ENCODE measurements at regions not wholly inside any gene's neighbourhood (a gene's known extent, or its start where the extent isn't known, plus 50 kb on each side); places are given as distances from the start of the nearest gene placed in this dataset.

DNA sequence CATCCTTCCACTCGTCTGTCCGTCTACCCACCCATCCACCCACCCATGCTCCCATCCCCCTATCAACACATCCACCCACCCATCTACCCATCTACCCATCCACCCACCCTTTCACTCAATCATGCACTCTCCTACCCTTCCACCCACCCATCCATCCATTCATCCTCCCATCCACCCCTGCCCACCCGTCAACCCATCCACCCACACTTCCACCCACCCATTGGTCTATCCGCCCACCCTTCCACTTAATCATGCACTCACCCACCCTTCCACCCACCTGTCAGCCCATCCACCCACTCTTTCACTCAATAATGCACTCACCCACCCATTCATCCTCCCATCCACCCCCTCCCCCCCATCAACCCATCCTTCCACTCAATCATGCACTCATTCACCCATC lies 250.0 kb upstream of the EEF2KMT start:
- no peak for TF ChIP-seq TCF12 (IDR thresholded peaks at IDR 0.05; ENCODE audit: low read depth)

DNA sequence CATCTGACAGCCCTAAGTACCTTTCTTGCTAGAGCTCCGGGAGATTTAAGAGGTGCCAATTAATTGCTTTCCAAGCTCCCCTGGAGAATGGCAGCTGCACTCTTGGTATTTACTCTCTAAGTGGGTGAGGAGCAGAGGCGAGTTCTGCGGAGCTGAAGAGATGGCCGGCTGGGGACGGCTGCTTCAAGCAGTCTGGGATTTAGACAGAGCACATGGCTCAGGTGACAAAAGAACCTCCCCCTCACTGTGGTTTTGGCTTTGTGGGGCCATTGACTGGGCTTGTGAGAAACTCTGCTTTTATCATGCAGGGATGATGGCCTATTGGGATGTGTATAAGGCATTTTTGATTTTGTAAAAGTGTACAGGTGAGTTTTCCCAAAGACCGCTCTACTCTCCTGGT lies 239.3 kb upstream of the EEF2KMT start:
- no peak for TF ChIP-seq YY1 (IDR thresholded peaks at IDR 0.05; ENCODE audit: low read depth)
- no peak for TF ChIP-seq TAF1 (IDR thresholded peaks at IDR 0.05; ENCODE audit: low read depth)
- no peak for TF ChIP-seq EGR1 (IDR thresholded peaks at IDR 0.05)
- TF ChIP-seq, protein P1, sequence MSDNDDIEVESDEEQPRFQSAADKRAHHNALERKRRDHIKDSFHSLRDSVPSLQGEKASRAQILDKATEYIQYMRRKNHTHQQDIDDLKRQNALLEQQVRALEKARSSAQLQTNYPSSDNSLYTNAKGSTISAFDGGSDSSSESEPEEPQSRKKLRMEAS (IDR thresholded peaks at IDR 0.05) = no peak
- TF ChIP-seq, protein P2, sequence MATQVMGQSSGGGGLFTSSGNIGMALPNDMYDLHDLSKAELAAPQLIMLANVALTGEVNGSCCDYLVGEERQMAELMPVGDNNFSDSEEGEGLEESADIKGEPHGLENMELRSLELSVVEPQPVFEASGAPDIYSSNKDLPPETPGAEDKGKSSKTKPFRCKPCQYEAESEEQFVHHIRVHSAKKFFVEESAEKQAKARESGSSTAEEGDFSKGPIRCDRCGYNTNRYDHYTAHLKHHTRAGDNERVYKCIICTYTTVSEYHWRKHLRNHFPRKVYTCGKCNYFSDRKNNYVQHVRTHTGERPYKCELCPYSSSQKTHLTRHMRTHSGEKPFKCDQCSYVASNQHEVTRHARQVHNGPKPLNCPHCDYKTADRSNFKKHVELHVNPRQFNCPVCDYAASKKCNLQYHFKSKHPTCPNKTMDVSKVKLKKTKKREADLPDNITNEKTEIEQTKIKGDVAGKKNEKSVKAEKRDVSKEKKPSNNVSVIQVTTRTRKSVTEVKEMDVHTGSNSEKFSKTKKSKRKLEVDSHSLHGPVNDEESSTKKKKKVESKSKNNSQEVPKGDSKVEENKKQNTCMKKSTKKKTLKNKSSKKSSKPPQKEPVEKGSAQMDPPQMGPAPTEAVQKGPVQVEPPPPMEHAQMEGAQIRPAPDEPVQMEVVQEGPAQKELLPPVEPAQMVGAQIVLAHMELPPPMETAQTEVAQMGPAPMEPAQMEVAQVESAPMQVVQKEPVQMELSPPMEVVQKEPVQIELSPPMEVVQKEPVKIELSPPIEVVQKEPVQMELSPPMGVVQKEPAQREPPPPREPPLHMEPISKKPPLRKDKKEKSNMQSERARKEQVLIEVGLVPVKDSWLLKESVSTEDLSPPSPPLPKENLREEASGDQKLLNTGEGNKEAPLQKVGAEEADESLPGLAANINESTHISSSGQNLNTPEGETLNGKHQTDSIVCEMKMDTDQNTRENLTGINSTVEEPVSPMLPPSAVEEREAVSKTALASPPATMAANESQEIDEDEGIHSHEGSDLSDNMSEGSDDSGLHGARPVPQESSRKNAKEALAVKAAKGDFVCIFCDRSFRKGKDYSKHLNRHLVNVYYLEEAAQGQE (IDR thresholded peaks at IDR 0.05; ENCODE audit: low read depth) = no peak
- TF ChIP-seq FOXM1 (IDR thresholded peaks at IDR 0.05; ENCODE audit: borderline replicate concordance, low read depth) = no peak
- no peak for TF ChIP-seq TEAD4 (IDR thresholded peaks at IDR 0.05)
- no peak for TF ChIP-seq EP300 (IDR thresholded peaks at IDR 0.05; ENCODE audit: borderline replicate concordance)
- TF ChIP-seq NFIC (IDR thresholded peaks at IDR 0.05) = no peak
- TF ChIP-seq CREB1 (IDR thresholded peaks at IDR 0.05; ENCODE audit: low read depth) = no peak
- no peak for TF ChIP-seq ZBTB7A (IDR thresholded peaks at IDR 0.05; ENCODE audit: low read depth)
- no peak for TF ChIP-seq RAD21 (IDR thresholded peaks at IDR 0.05; ENCODE audit: low read depth)
- TF ChIP-seq TCF12 (IDR thresholded peaks at IDR 0.05; ENCODE audit: low read depth) = no peak
- no peak for TF ChIP-seq CEBPB (IDR thresholded peaks at IDR 0.05)
- TF ChIP-seq, protein P3, sequence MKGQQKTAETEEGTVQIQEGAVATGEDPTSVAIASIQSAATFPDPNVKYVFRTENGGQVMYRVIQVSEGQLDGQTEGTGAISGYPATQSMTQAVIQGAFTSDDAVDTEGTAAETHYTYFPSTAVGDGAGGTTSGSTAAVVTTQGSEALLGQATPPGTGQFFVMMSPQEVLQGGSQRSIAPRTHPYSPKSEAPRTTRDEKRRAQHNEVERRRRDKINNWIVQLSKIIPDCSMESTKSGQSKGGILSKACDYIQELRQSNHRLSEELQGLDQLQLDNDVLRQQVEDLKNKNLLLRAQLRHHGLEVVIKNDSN (IDR thresholded peaks at IDR 0.05) = no peak

DNA sequence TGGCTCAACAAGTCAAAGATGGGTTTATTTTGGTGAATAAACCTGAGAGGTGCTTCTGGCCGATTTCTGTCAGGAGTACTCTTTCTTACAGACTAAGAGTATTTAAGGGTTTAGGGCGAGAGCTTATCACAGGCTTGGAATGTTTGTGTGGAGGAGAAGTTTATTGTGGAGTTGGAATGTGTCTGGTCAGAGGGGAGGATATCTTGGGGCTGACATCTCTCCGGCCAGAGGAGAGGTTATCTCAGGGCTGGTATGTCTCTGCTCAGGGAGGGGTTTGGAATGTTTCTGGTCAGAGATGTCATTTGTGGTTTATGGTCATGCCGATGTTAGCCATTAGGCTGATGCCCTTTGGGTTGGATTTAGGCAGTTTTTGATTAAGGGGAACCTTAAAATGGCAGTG lies 236.4 kb upstream of the EEF2KMT start:
- TF ChIP-seq TEAD4 (IDR thresholded peaks at IDR 0.05) = no peak
- no peak for TF ChIP-seq YY1 (IDR thresholded peaks at IDR 0.05; ENCODE audit: low read depth)

DNA sequence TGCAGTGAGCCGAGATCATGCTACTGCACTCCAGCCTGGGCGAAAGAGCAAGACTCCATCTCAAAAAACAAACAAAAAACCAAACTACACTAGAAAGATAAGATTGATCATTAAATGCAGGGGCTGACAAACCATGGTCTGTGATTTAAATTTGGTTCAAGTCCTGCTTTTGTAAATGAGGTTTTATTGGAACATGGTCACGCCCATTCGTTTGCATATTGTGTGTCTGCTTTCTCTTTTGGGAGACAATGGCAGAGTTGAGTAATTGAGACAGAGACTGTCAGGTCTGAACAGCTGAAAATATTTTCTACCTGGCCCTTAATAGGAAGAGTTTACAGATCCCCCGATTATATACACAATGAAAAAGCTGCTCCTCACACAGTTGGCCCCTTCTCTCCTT lies 235.5 kb upstream of the EEF2KMT start:
- no peak for TF ChIP-seq EGR1 (IDR thresholded peaks at IDR 0.05)
- no peak for TF ChIP-seq ZBTB7A (IDR thresholded peaks at IDR 0.05; ENCODE audit: low read depth)
- TF ChIP-seq TEAD4 (IDR thresholded peaks at IDR 0.05) = no peak
- TF ChIP-seq, protein P1 (IDR thresholded peaks at IDR 0.05) = no peak
- TF ChIP-seq CREB1 (IDR thresholded peaks at IDR 0.05; ENCODE audit: low read depth) = no peak
- TF ChIP-seq NFIC (IDR thresholded peaks at IDR 0.05) = no peak
- no peak for TF ChIP-seq YY1 (IDR thresholded peaks at IDR 0.05; ENCODE audit: low read depth)
- TF ChIP-seq CEBPB (IDR thresholded peaks at IDR 0.05) = no peak
- no peak for TF ChIP-seq EP300 (IDR thresholded peaks at IDR 0.05; ENCODE audit: borderline replicate concordance)
- TF ChIP-seq, protein P3 (IDR thresholded peaks at IDR 0.05) = no peak

DNA sequence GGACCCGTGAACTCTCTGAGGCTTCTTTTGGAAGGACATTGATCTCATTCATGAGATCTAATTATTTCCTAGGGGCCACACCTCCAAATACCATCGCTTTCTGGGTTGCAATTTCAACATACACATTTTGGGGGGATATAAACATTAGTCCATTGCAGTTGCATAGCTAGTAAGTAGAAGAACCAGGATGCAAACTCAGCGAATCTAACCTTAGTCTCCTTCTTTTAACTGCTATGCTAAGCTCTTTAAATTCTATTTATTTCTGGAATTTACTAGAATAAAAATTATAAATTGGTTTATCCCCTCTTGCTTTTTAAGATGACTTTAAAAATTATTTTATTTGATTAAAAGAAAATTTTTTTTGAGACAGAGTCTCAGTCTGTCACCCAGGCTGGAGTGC lies 232.5 kb upstream of the EEF2KMT start:
- no peak for TF ChIP-seq YY1 (IDR thresholded peaks at IDR 0.05; ENCODE audit: low read depth)
- TF ChIP-seq TAF1 (IDR thresholded peaks at IDR 0.05; ENCODE audit: low read depth) = no peak
- TF ChIP-seq, protein P1 (IDR thresholded peaks at IDR 0.05) = no peak
- TF ChIP-seq EP300 (IDR thresholded peaks at IDR 0.05; ENCODE audit: borderline replicate concordance) = no peak
- no peak for TF ChIP-seq RAD21 (IDR thresholded peaks at IDR 0.05; ENCODE audit: low read depth)
- no peak for TF ChIP-seq EGR1 (IDR thresholded peaks at IDR 0.05)
- TF ChIP-seq, protein P2 (IDR thresholded peaks at IDR 0.05; ENCODE audit: low read depth) = no peak
- no peak for TF ChIP-seq ZBTB7A (IDR thresholded peaks at IDR 0.05; ENCODE audit: low read depth)
- no peak for TF ChIP-seq CEBPB (IDR thresholded peaks at IDR 0.05)
- TF ChIP-seq CREB1 (IDR thresholded peaks at IDR 0.05; ENCODE audit: low read depth) = no peak
- no peak for TF ChIP-seq NFIC (IDR thresholded peaks at IDR 0.05)
- TF ChIP-seq, protein P3 (IDR thresholded peaks at IDR 0.05) = no peak
- no peak for TF ChIP-seq TCF12 (IDR thresholded peaks at IDR 0.05; ENCODE audit: low read depth)

DNA sequence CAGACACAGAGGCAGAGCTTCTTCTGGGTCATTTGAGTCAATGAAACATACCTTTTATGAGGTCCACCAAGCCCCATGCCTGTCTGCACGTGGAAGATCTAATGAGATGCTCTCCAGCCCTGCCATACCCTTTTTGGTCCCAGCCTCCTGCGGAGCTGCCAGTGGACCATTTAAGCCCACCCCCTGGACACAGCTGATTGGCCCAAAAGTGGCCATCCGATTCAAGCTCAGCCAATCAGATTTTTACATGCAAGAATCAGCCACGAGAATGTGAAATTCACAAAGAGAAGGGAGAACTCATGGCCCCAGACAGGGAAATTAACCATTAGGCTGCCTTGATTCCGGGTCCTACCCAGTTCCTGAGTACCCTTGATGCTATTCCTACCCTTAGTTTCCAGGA lies 231.0 kb upstream of the EEF2KMT start:
- no peak for TF ChIP-seq TAF1 (IDR thresholded peaks at IDR 0.05; ENCODE audit: low read depth)
- TF ChIP-seq RAD21 (IDR thresholded peaks at IDR 0.05; ENCODE audit: low read depth) = no peak
- no peak for TF ChIP-seq FOXM1 (IDR thresholded peaks at IDR 0.05; ENCODE audit: borderline replicate concordance, low read depth)
- no peak for TF ChIP-seq TCF12 (IDR thresholded peaks at IDR 0.05; ENCODE audit: low read depth)
- TF ChIP-seq YY1 (IDR thresholded peaks at IDR 0.05; ENCODE audit: low read depth) = no peak
- no peak for TF ChIP-seq EP300 (IDR thresholded peaks at IDR 0.05; ENCODE audit: borderline replicate concordance)
- no peak for TF ChIP-seq CREB1 (IDR thresholded peaks at IDR 0.05; ENCODE audit: low read depth)
- TF ChIP-seq NFIC (IDR thresholded peaks at IDR 0.05) = no peak
- TF ChIP-seq, protein P2 (IDR thresholded peaks at IDR 0.05; ENCODE audit: low read depth) = no peak
- TF ChIP-seq ZBTB7A (IDR thresholded peaks at IDR 0.05; ENCODE audit: low read depth) = no peak
- TF ChIP-seq, protein P3 (IDR thresholded peaks at IDR 0.05) = no peak
- TF ChIP-seq EGR1 (IDR thresholded peaks at IDR 0.05) = no peak
- TF ChIP-seq, protein P1 (IDR thresholded peaks at IDR 0.05) = no peak
- no peak for TF ChIP-seq TEAD4 (IDR thresholded peaks at IDR 0.05)

Measured in Ishikawa (cell line).